Tibial nerve (tissue), 4 donors: ENCODE measurements at regions not wholly inside any gene's neighbourhood (a gene's known extent, or its start where the extent isn't known, plus 50 kb on each side); places are given as distances from the start of the nearest gene placed in this dataset.

Experiments used
- DNase-seq, 2 donors: peaks; one replicate each; pipeline ENCODE4 v3.0.0-alpha.2; 2019; ENCODE audit warnings: low spot score in 2 of 2
- H3K27ac ChIP-seq, 4 donors: fragments of 200-600 bp; sonication (generic) in 3 of 4; one replicate each; pipeline ENCODE4 v1.5.1; 2017 to 2019; ENCODE audit warnings: mild to moderate bottlenecking in 1 of 4
- H3K27me3 ChIP-seq, 2 donors: fragments of 200-600 bp; sonication (generic) in 1 of 2; one replicate each; pipeline versions ENCODE4 v1.5.1 to v1.6.0; 2017 to 2019
- H3K36me3 ChIP-seq, 3 donors: fragments of 200-600 bp; sonication (generic); one replicate each; pipeline ENCODE4 v1.5.1; 2018 to 2019
- H3K4me1 ChIP-seq, 4 donors: fragments of 200-600 bp; sonication (generic) in 3 of 4; one replicate each; pipeline ENCODE4 v1.5.1; 2017 to 2019
- H3K4me3 ChIP-seq, 4 donors: fragments of 200-600 bp; sonication (generic) in 3 of 4; one replicate each; pipeline ENCODE4 v1.5.1; 2017 to 2019; ENCODE audit warnings: mild to moderate bottlenecking in 1 of 4, moderate library complexity in 1 of 4
- H3K9me3 ChIP-seq, 4 donors: fragments of 200-600 bp; sonication (generic) in 3 of 4; one replicate each; pipeline ENCODE4 v1.5.1; 2017 to 2019
- CTCF ChIP-seq, 5 experiments: fragments of 200-600 bp in 3 of 5; fragments of 450-650 bp in 2 of 5; sonication (generic) in 3 of 5; IDR thresholded peaks; one replicate each; pipeline ENCODE4 v1.5.1; 2016 to 2019; ENCODE audit warnings: antibody characterized with exemption in 5 of 5, mild to moderate bottlenecking in 3 of 5, moderate library complexity in 2 of 5
- EP300 ChIP-seq, 2 donors: sonication (generic); formaldehyde crosslinking; IDR thresholded peaks; one replicate each; pipeline ENCODE4 v1.6.1; 2017; ENCODE audit warnings: antibody characterized with exemption in 2 of 2, mild to moderate bottlenecking in 1 of 2
- POLR2A ChIP-seq, 2 donors: fragments of 450-650 bp; IDR thresholded peaks; one replicate each; pipeline ENCODE4 v1.6.1; 2017; ENCODE audit warnings: antibody characterized with exemption in 2 of 2, mild to moderate bottlenecking in 2 of 2, moderate library complexity in 2 of 2
- WGBS, 2 donors: methylation state at CpG; one replicate each; pipeline ENCODE4 v1.1.5; 2018; 5-methylcytosine and 5-hydroxymethylcytosine counted together

GRCh38 chr1:96331596-96331995, 390.0 kb upstream of the PTBP2 start:
- WGBS, 2 donors: 88 to 91% methylated on average over 3 of the region's 3 CpGs
- TF ChIP-seq POLR2A (IDR thresholded peaks at IDR 0.05) (no peak), EP300 (IDR thresholded peaks at IDR 0.05) (no peak), CTCF (IDR thresholded peaks at IDR 0.05) (no peak)

GRCh38 chr1:96333522-96334235, 387.9 kb upstream of the PTBP2 start:
- no peak overlapping the region for H3K27ac ChIP-seq
- H3K27me3 ChIP-seq: no peaks in the 10 kb centered on the region
- H3K4me3 ChIP-seq: no peak overlapping the region
- H3K9me3 ChIP-seq: no peaks in the 10 kb centered on the region
- TF ChIP-seq EP300 (IDR thresholded peaks at IDR 0.05) (no peak), CTCF (IDR thresholded peaks at IDR 0.05) (no peak), POLR2A (IDR thresholded peaks at IDR 0.05) (no peak)
- 72 to 79% methylated on average over 4 of the region's 4 CpGs for WGBS, 2 donors
- no peaks in the 10 kb centered on the region for H3K36me3 ChIP-seq
- DNase-seq: no peak
- no peaks in the 10 kb centered on the region for H3K4me1 ChIP-seq

More at GRCh38 chr1:96331596-96331995, 390.0 kb upstream of the PTBP2 start:
- Histone ChIP-seq H3K36me3 (no peaks in the 10 kb centered on the region), H3K4me1 (no peaks in the 10 kb centered on the region), H3K27me3 (no peaks in the 10 kb centered on the region), H3K9me3 (no peaks in the 10 kb centered on the region), H3K27ac (no peak overlapping the region), H3K4me3 (no peak overlapping the region)
- DNase-seq: no peak

- H3K27ac ChIP-seq: no peak overlapping the region
- H3K27me3 ChIP-seq: no peaks in the 10 kb centered on the region
- H3K36me3 ChIP-seq: no peaks in the 10 kb centered on the region
- H3K4me1 ChIP-seq: no peaks in the 10 kb centered on the region
- no peak overlapping the region for H3K4me3 ChIP-seq
- 85 to 94% methylated on average over 4 of the region's 4 CpGs for WGBS, 2 donors
- TF ChIP-seq POLR2A (IDR thresholded peaks at IDR 0.05) (no peak), EP300 (IDR thresholded peaks at IDR 0.05) (no peak), CTCF (IDR thresholded peaks at IDR 0.05) (no peak)
- no peak for DNase-seq
- no peaks in the 10 kb centered on the region for H3K9me3 ChIP-seq
Observed at GRCh38 chr1:96334236-96334557, 387.4 kb upstream of the PTBP2 start.

- no peak overlapping the region for H3K27ac ChIP-seq
- H3K4me3 ChIP-seq: no peak overlapping the region
- TF ChIP-seq POLR2A (IDR thresholded peaks at IDR 0.05): no peak
- no peak for TF ChIP-seq CTCF (IDR thresholded peaks at IDR 0.05)
- TF ChIP-seq EP300 (IDR thresholded peaks at IDR 0.05): no peak
- no peaks in the 10 kb centered on the region for H3K9me3 ChIP-seq
- H3K4me1 ChIP-seq: no peaks in the 10 kb centered on the region
- WGBS, 2 donors: 70 to 74% methylated on average over 2 of the region's 2 CpGs
- no peak for DNase-seq
- H3K27me3 ChIP-seq: no peaks in the 10 kb centered on the region
- no peaks in the 10 kb centered on the region for H3K36me3 ChIP-seq
Observed at GRCh38 chr1:96338622-96339021, 383.0 kb upstream of the PTBP2 start.

- H3K36me3 ChIP-seq: no peaks in the 10 kb centered on the region
- no peaks in the 10 kb centered on the region for H3K4me1 ChIP-seq
- H3K9me3 ChIP-seq: peaks cover 0 to 6% (median 0%) of the 10 kb centered on the region in 4 donors
- TF ChIP-seq CTCF (IDR thresholded peaks at IDR 0.05): no peak
- no peak for TF ChIP-seq POLR2A (IDR thresholded peaks at IDR 0.05)
- no peak for TF ChIP-seq EP300 (IDR thresholded peaks at IDR 0.05)
- DNase-seq: no peak
- no peak overlapping the region for H3K4me3 ChIP-seq
- no peak overlapping the region for H3K27ac ChIP-seq
- no peaks in the 10 kb centered on the region for H3K27me3 ChIP-seq
Observed at GRCh38 chr1:96340686-96341085, 380.9 kb upstream of the PTBP2 start.
